HG02798 (cell line): ENCODE measurements at regions not wholly inside any gene's neighbourhood (a gene's known extent, or its start where the extent isn't known, plus 50 kb on each side); places are given as distances from the start of the nearest gene placed in this dataset.
"Not testable (repeated sequence)": the region's sequence is repeated elsewhere in the genome, so short reads cannot be mapped to it uniquely, and the experiment has no call there.

Experiments used
- ATAC-seq: cut with Tn5 transposase; IDR thresholded peaks from one replicate; pipeline ENCODE4 v1.9.1; 2021; ENCODE audit warnings: mild to moderate bottlenecking; ENCODE audit not compliant: unreplicated experiment, poor library complexity

DNA sequence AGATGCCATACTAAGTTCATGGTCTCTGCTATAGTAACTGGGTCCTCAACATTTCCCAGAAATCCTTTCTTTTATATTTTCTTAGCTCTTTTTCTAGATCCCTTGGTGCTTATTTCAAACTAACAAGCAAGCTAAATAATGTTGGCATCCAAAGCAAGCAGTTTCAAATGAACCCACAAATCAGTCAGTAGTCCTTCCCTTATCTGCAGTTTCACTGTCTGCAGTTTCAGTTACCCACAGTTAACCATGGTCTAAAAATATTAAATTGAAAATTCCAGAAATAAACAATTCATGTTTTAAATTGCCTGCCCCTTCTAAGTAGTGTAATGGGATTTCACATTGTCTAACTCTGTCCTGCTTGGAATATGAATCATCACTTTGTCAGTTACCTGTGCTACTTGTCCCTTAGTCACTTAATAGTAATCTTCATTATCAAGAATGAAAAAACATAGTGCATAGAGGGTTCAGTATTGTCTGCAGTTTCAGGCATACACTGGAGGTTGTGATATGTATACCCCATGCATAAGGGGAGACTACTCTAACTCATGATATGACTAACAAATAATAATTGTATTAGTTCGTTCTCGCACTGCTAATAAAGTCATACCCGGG lies 633.7 kb downstream of the MECOM start:
- ATAC-seq, result no peak

GRCh38 chr3:169028716-169029115 lies 634.8 kb downstream of the MECOM start:
- no peak for ATAC-seq

GRCh38 chr3:169026543-169027182 lies 636.8 kb downstream of the MECOM start:
- ATAC-seq, result no peak

- ATAC-seq, result no peak
Measured at GRCh38 chr3:169022457-169022856, 641.1 kb downstream of the MECOM start.

- no peak for ATAC-seq
Measured at GRCh38 chr3:169020371-169020770, 643.1 kb downstream of the MECOM start.

- ATAC-seq, result no peak
Measured at GRCh38 chr3:169009453-169009852, 654.1 kb downstream of the MECOM start.

- ATAC-seq, result no peak
Measured at GRCh38 chr3:169008776-169009358, 654.6 kb downstream of the MECOM start.

GRCh38 chr3:169007145-169007544 lies 656.4 kb downstream of the MECOM start:
- ATAC-seq, result no peak

DNA sequence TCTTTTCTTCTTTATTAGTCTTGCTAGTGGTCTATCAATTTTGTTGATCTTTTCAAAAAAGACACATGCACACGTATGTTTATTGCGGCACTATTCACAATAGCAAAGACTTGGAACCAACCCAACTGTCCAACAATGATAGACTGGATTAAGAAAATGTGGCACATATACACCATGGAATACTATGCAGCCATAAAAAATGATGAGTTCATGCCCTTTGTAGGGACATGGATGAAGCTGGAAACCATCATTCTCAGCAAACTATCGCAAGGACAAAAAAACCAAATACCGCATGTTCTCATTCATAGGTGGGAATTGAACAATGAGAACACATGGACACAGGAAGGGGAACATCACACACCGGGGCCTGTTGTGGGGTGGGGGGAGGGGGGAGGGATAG lies 657.1 kb downstream of the MECOM start:
- not testable (repeated sequence) for ATAC-seq

GRCh38 chr3:169002689-169003088 lies 660.8 kb downstream of the MECOM start:
- no peak for ATAC-seq

- no peak for ATAC-seq
Measured at GRCh38 chr3:168998792-168999191, 664.7 kb downstream of the MECOM start.

- ATAC-seq, result no peak
Measured at GRCh38 chr3:168997488-168997887, 666.0 kb downstream of the MECOM start.

DNA sequence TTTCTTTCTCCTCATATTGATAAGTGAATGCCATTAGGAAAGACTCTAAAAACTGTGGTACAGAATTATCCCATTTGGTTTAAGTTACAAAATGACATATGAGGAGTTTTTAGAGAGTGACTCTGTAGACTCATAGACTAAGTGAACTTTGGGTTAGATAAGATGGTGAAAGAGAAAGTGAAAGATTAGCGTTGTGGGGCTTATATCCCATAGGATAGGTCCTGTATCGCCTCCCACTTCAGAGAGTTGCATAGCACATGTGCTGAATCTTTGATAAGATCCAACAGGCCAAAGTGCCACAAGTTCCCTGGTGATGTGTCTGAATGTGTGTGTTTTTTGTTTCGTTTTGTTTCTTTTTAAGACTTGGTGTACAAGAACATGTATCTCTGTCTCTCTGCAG lies 666.9 kb downstream of the MECOM start:
- peak; percentile 52 for ATAC-seq

GRCh38 chr3:168995129-168995528 lies 668.4 kb downstream of the MECOM start:
- no peak for ATAC-seq

GRCh38 chr3:168991803-168992202 lies 671.7 kb downstream of the MECOM start:
- ATAC-seq, result no peak

GRCh38 chr3:168990621-168991020 lies 672.9 kb downstream of the MECOM start:
- ATAC-seq, result no peak

DNA sequence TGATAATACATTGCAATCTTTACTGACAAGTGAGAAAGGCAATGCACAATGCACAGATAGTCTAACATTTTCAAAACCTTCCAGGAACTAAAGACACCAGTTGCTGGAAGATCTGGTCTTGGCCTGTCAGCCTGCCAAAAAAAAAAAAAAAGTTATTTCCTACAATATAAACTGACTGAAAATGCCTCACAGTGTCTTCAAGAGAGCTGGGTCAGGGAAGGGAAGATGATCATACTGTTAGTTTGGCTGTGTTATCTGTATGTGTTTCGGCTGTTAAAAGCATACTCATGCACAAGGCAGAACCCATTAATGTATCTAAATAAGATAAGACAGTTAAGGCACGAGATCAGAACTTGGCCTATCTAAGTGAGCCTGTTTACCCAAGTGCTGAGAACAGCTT lies 673.4 kb downstream of the MECOM start:
- no peak for ATAC-seq

DNA sequence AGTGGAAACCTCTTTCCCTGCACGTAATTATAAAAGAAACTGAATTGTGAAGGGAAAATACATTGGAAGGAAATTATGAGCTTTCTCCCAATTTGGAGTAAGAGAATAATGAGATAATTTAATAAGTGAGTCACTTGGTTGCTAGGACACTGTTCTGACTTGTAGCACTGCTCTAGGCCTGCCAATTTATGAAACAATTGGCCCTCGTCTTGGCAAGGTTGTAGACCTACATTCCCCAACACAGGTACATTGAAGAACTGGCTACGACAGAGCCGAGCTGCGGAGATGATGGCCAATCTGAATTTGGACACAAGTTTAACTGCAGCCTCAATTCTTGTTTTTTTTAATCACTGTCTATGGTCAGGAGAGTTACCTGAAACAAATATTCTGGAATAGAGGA lies 674.1 kb downstream of the MECOM start:
- ATAC-seq, result no peak

GRCh38 chr3:168988853-168989252 lies 674.7 kb downstream of the MECOM start:
- no peak for ATAC-seq

DNA sequence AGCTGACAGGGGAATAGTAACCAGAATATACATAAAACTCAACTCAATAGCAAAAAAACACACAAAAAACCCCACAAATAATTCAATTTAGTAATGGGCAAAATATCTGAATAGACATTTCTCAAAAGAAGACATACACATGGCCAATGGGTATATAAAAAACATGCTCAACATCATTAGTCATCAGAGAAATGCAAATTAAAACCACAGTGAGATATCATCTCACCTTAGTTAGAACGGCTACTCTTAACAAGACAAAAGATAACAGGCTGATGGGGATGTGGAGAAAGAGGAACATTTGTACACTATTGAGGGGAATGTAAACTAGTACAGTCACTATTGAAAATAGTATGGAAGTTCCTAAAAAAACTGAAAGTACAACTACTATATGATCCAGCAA lies 678.6 kb downstream of the MECOM start:
- ATAC-seq, result no peak

- no peak for ATAC-seq
Measured at GRCh38 chr3:168983046-168983445, 680.5 kb downstream of the MECOM start.

DNA sequence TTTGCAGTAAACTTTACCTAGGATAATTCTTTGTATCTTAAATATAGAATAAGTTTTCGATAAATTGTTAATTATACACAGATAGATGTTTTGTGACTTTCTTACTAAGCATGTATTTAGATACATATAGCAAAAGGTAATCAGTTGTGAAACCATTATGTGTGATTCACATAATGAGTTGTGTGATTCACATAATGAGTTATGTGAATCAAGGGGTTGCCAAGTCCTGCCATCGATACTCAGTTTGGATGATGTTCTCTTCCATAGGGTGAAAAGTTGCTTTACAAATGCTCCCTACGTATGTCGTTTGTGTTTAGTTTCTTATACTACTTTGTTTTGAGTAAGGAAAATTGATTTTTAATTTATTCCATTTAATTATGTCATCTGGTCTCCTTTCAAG lies 682.1 kb downstream of the MECOM start:
- ATAC-seq, result no peak
